Gastroesophageal sphincter (tissue), 4 donors: ENCODE measurements at regions not wholly inside any gene's neighbourhood (a gene's known extent, or its start where the extent isn't known, plus 50 kb on each side); places are given as distances from the start of the nearest gene placed in this dataset.

ENCODE experiments used
- ATAC-seq: fragments of 150-250 bp; one replicate; pipeline ENCODE4 v1.9.1; 2016; ENCODE audit warnings: mild to moderate bottlenecking, moderate library complexity
- H3K27ac ChIP-seq, 4 donors: fragments of 200-600 bp; sonication (generic) in 3 of 4; 1 replicate in 3 of 4; 2 replicates in 1 of 4; pipeline ENCODE4 v1.5.1; 2016 to 2019
- H3K27me3 ChIP-seq: fragments of 200-600 bp; sonication (generic); one replicate; pipeline ENCODE4 v1.5.1; 2019
- H3K36me3 ChIP-seq, 2 donors: fragments of 200-600 bp; sonication (generic); one replicate each; pipeline ENCODE4 v1.5.1; 2019; ENCODE audit warnings: control low read depth in 1 of 2
- H3K4me1 ChIP-seq, 3 donors: fragments of 200-600 bp; sonication (generic); 1 replicate in 2 of 3; 2 replicates in 1 of 3; pipeline ENCODE4 v1.5.1; 2016 to 2019; ENCODE audit warnings: control low read depth in 2 of 3
- H3K4me3 ChIP-seq, 2 donors: fragments of 200-600 bp; sonication (generic); one replicate each; pipeline ENCODE4 v1.5.1; 2019; ENCODE audit warnings: mild to moderate bottlenecking in 1 of 2, moderate library complexity in 1 of 2
- H3K9me3 ChIP-seq, 3 donors: fragments of 200-600 bp; sonication (generic); one replicate each; pipeline ENCODE4 v1.5.1; 2017 to 2019; ENCODE audit warnings: control low read depth in 2 of 3
- CTCF ChIP-seq, 4 experiments: fragments of 200-600 bp in 2 of 4; fragments of 450-650 bp in 2 of 4; sonication (generic) in 1 of 4; IDR thresholded peaks; one replicate each; pipeline ENCODE4 v1.5.1; 2017 to 2019; ENCODE audit warnings: antibody characterized with exemption in 4 of 4, mild to moderate bottlenecking in 2 of 4, moderate library complexity in 2 of 4
- EP300 ChIP-seq: sonication (generic); formaldehyde crosslinking; IDR thresholded peaks from one replicate; pipeline ENCODE4 v1.6.1; 2017; ENCODE audit warnings: antibody characterized with exemption, mild to moderate bottlenecking
- POLR2A ChIP-seq, 2 donors: fragments of 450-650 bp; IDR thresholded peaks; one replicate each; pipeline ENCODE4 v1.6.1; 2017; ENCODE audit warnings: antibody characterized with exemption in 2 of 2, mild to moderate bottlenecking in 2 of 2, moderate library complexity in 1 of 2
- POLR2AphosphoS5 ChIP-seq: sonication (generic); formaldehyde crosslinking; IDR thresholded peaks from one replicate; pipeline ENCODE4 v1.6.1; 2017; ENCODE audit warnings: antibody characterized with exemption
- WGBS, 2 donors: methylation state at CpG; one replicate each; pipeline ENCODE4 v1.1.5; 2018; ENCODE audit warnings: low coverage in 1 of 2; 5-methylcytosine and 5-hydroxymethylcytosine counted together

DNA sequence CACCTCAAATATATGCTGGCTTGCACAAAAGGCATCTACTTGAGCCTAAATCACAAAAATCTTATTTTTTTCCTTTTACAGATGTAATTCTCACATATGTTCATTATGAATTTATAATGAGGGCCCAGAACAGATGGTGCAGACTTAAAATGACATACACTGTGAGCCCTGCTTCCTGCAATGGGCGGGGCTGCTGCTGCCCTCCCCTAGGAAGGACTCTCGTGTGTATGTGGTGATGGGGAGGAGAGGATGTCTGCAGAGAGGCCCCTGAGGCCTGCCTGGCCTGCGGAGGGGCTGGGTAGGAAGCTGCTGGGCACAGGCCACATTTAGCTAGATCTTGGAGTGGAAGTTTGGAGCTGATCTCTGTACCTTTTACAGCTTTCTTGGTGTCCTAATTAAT lies 233.4 kb upstream of the KIRREL3 start:
- ATAC-seq, result no peak
- H3K27ac ChIP-seq, result no peak overlapping the region
- H3K36me3 ChIP-seq, result no peaks in the 10 kb centered on the region
- 28% methylated on average over 3 of the region's 3 CpGs; no CpG with 5 or more reads in 1 of the 2 donors for WGBS, 2 donors
- TF ChIP-seq CTCF (IDR thresholded peaks at IDR 0.05) (no peak), EP300 (no peak), POLR2A (IDR thresholded peaks at IDR 0.05) (no peak), POLR2AphosphoS5 (no peak)
- H3K4me3 ChIP-seq, result no peak overlapping the region
- H3K9me3 ChIP-seq, result no peaks in the 10 kb centered on the region
- H3K27me3 ChIP-seq, result no peaks in the 10 kb centered on the region
- no peaks in the 10 kb centered on the region for H3K4me1 ChIP-seq

- H3K27me3 ChIP-seq, result no peaks in the 10 kb centered on the region
- TF ChIP-seq POLR2A (IDR thresholded peaks at IDR 0.05), result no peak
- no peak for TF ChIP-seq EP300
- no peak for TF ChIP-seq CTCF (IDR thresholded peaks at IDR 0.05)
- no peak for TF ChIP-seq POLR2AphosphoS5
- H3K9me3 ChIP-seq, result no peaks in the 10 kb centered on the region
- H3K4me3 ChIP-seq, result no peak overlapping the region
- 75 to 78% methylated on average over 3 of the region's 3 CpGs for WGBS, 2 donors
- H3K36me3 ChIP-seq, result no peaks in the 10 kb centered on the region
- H3K27ac ChIP-seq, result no peak overlapping the region
- no peaks in the 10 kb centered on the region for H3K4me1 ChIP-seq
- no peak for ATAC-seq
These were observed 229.8 kb upstream of the KIRREL3 start for GRCh38 chr11:127230392-127230791.

GRCh38 chr11:127226949-127227348 lies 226.4 kb upstream of the KIRREL3 start:
- Histone ChIP-seq H3K27me3 (no peaks in the 10 kb centered on the region), H3K4me3 (no peak overlapping the region), H3K36me3 (no peaks in the 10 kb centered on the region), H3K4me1 (no peaks in the 10 kb centered on the region), H3K9me3 (no peaks in the 10 kb centered on the region), H3K27ac (no peak overlapping the region)
- ATAC-seq, result no peak
- TF ChIP-seq POLR2AphosphoS5, result no peak
- no peak for TF ChIP-seq EP300
- no peak for TF ChIP-seq CTCF (IDR thresholded peaks at IDR 0.05)
- TF ChIP-seq POLR2A (IDR thresholded peaks at IDR 0.05), result no peak
- 72 to 78% methylated on average over 2 of the region's 2 CpGs for WGBS, 2 donors

GRCh38 chr11:127226380-127226779 lies 225.8 kb upstream of the KIRREL3 start:
- Histone ChIP-seq H3K36me3 (no peaks in the 10 kb centered on the region), H3K27me3 (no peaks in the 10 kb centered on the region), H3K27ac (no peak overlapping the region), H3K4me3 (no peak overlapping the region), H3K4me1 (no peaks in the 10 kb centered on the region), H3K9me3 (no peaks in the 10 kb centered on the region)
- WGBS, 2 donors, result 43 to 65% methylated on average over 1 of the region's 1 CpG
- TF ChIP-seq EP300 (no peak), CTCF (IDR thresholded peaks at IDR 0.05) (no peak), POLR2A (IDR thresholded peaks at IDR 0.05) (no peak), POLR2AphosphoS5 (no peak)
- no peak for ATAC-seq

- Histone ChIP-seq H3K27me3 (no peaks in the 10 kb centered on the region), H3K27ac (no peak overlapping the region), H3K4me1 (no peaks in the 10 kb centered on the region), H3K4me3 (no peak overlapping the region), H3K36me3 (no peaks in the 10 kb centered on the region), H3K9me3 (no peaks in the 10 kb centered on the region)
- no peak for ATAC-seq
- 55 to 100% methylated on average over 1 of the region's 1 CpG for WGBS, 2 donors
- TF ChIP-seq POLR2AphosphoS5, result no peak
- TF ChIP-seq CTCF (IDR thresholded peaks at IDR 0.05), result no peak
- TF ChIP-seq EP300, result no peak
- TF ChIP-seq POLR2A (IDR thresholded peaks at IDR 0.05), result no peak
These were observed 225.0 kb upstream of the KIRREL3 start for GRCh38 chr11:127225619-127226018.
